ENCODE measurements at regions not wholly inside any gene's neighbourhood (a gene's known extent, or its start where the extent isn't known, plus 50 kb on each side); places are given as distances from the start of the nearest gene placed in this dataset.
"Not testable (repeated sequence)": the region's sequence is repeated elsewhere in the genome, so short reads cannot be mapped to it uniquely, and the experiment has no call there.

DNA sequence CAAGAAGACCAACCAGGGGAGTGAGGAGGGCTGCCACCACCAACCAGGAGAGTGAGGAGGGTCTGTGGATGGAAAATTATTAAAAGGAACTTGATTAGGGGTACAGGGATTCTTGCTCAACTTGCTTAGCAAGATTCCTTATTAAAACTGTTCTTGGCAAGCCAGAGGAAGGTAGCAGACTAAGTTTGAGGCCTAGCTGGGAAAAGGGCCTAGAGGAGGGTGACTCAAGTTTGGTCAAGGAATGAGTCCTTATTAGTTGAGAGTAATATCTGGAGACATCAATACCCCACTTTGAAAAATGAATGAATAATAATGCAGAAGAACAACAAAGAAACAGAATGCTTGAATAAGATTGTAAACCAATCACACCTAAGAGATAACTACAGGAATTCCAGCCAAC, 612.4 kb upstream of the ZFP42 start:
- Mint-ChIP-seq H3K4me1 (no peaks in the 10 kb centered on the region), H3K27me3 (no peaks in the 10 kb centered on the region)
- POLR2A ChIA-PET (ENCODE audit: partially characterized antibody), result no interaction called here

DNA sequence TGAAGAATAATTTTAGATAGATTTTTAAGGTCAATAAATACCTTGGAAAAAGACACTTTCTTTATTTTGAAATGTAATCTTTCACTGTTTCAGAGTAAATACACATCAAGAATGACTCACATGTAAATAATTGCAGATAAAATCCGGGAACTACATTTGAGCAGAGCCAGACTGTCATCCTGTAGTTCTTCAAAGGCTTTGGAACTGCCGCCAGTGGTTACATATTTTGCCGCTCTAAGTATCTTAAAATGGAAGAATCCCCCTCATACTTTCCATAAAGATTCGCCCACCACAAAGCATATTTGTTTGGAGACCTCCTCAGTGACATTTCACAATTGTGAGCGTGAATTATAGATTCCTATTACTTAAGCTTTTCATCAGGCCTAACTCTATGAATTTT, 607.8 kb upstream of the ZFP42 start:
- Histone ChIP-seq H3K4me3 (ENCODE audit: low read length in 2 of 2) (no peak overlapping the region), H3K4me1 (ENCODE audit: insufficient read depth, low read length) (no peaks in the 10 kb centered on the region), H3K9me3 (ENCODE audit: control insufficient read depth in 1 of 2, low read length in 2 of 2) (no peaks in the 10 kb centered on the region), H3K27ac (ENCODE audit: low read depth, low read length) (no peak overlapping the region), H3K27me3 (ENCODE audit: insufficient read depth, low read length) (no peaks in the 10 kb centered on the region), H3K36me3 (ENCODE audit: insufficient read depth, low read length) (no peaks in the 10 kb centered on the region)
- Mint-ChIP-seq H3K4me3 (no peak overlapping the region), H3K36me3 (no peaks in the 10 kb centered on the region), H3K27ac (no peak overlapping the region), H3K27me3 (no peaks in the 10 kb centered on the region), H3K9me3 (peaks cover 0 to 7% (median 3%) of the 10 kb centered on the region in 8 donors), H3K4me1 (no peaks in the 10 kb centered on the region)
- intact Hi-C loops (cut with micrococcal nuclease), result no loop called here
- POLR2A ChIA-PET (ENCODE audit: partially characterized antibody), result no interaction called here
- CTCF ChIA-PET (ENCODE audit: partially characterized antibody), result no interaction called here
- no peak for DNase-seq

More for the DNA sequence above, 612.4 kb upstream of the ZFP42 start:
- Histone ChIP-seq H3K4me1 (ENCODE audit: insufficient read depth, low read length) (no peaks in the 10 kb centered on the region), H3K27me3 (ENCODE audit: insufficient read depth, low read length) (no peaks in the 10 kb centered on the region), H3K4me3 (ENCODE audit: low read length in 2 of 2) (no peak overlapping the region), H3K36me3 (ENCODE audit: insufficient read depth, low read length) (no peaks in the 10 kb centered on the region), H3K27ac (ENCODE audit: low read depth, low read length) (no peak overlapping the region), H3K9me3 (ENCODE audit: control insufficient read depth in 1 of 2, low read length in 2 of 2) (no peaks in the 10 kb centered on the region)
- intact Hi-C loops (cut with micrococcal nuclease), result no loop called here
- DNase-seq, result no peak
- Mint-ChIP-seq H3K36me3 (no peaks in the 10 kb centered on the region), H3K27ac (no peak overlapping the region), H3K9me3 (peaks cover 0 to 10% (median 7%) of the 10 kb centered on the region in 8 donors), H3K4me3 (no peak overlapping the region)
- CTCF ChIA-PET (ENCODE audit: partially characterized antibody), result no interaction called here

DNA sequence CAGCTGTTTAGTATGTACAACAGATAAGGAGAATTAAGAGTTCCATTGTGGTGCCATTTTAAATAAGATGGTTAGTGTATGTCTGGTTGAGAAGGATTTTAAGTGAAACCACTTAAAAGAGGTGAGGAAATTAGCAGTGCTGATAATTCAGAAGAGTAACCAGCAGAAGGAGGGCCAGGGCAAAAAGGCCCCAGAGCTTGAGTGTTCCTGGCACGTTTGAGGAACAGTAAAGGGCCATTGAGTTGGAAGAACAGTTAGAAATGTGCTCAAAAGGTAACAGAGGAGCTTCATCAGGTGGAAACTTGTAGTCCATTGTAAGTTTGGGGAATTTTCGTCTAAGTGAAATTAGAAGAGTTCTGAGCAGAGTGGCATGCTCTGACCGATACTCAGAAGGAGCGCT, 606.2 kb upstream of the ZFP42 start:
- no peak overlapping the region for H3K4me3 ChIP-seq (ENCODE audit: low read length in 2 of 2)
- DNase-seq, result no peak
- H3K36me3 ChIP-seq (ENCODE audit: insufficient read depth, low read length), result no peaks in the 10 kb centered on the region
- H3K27ac Mint-ChIP-seq, result no peak overlapping the region
- H3K9me3 Mint-ChIP-seq, result peaks cover 0 to 7% (median under 1%) of the 10 kb centered on the region in 8 donors
- no peaks in the 10 kb centered on the region for H3K27me3 Mint-ChIP-seq
- intact Hi-C loops (cut with micrococcal nuclease), result no loop called here
- ChIA-PET CTCF (ENCODE audit: partially characterized antibody) (no interaction called here), POLR2A (ENCODE audit: partially characterized antibody) (no interaction called here)
- H3K4me1 Mint-ChIP-seq, result no peaks in the 10 kb centered on the region
- no peaks in the 10 kb centered on the region for H3K27me3 ChIP-seq (ENCODE audit: insufficient read depth, low read length)
- H3K9me3 ChIP-seq (ENCODE audit: control insufficient read depth in 1 of 2, low read length in 2 of 2), result no peaks in the 10 kb centered on the region
- no peak overlapping the region for H3K4me3 Mint-ChIP-seq
- H3K36me3 Mint-ChIP-seq, result no peaks in the 10 kb centered on the region
- no peak overlapping the region for H3K27ac ChIP-seq (ENCODE audit: low read depth, low read length)
- H3K4me1 ChIP-seq (ENCODE audit: insufficient read depth, low read length), result no peaks in the 10 kb centered on the region

DNA sequence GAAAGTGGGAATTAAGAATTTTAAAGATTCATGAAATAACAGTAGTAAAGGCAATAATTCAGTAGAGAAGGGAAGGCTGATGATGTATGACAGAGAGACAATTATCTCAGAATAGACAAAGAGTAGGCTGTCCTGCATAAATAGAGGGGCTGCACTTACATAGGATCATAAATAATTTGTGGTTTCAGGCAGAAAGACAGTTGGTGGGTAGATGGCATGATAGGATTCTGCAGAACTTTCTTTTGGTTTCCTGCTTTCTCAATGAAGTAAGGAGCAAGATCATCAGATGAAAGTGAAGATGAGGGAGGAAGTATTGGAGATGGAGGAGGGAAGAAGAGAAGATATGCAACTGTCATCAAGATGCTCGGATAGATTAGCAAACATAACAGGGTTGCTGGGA, 604.9 kb upstream of the ZFP42 start:
- H3K27ac Mint-ChIP-seq, result no peak overlapping the region
- no peaks in the 10 kb centered on the region for H3K27me3 ChIP-seq (ENCODE audit: insufficient read depth, low read length)
- H3K4me3 Mint-ChIP-seq, result no peak overlapping the region
- peaks cover 0 to 11% (median 0%) of the 10 kb centered on the region in 8 donors for H3K9me3 Mint-ChIP-seq
- no peak for DNase-seq
- intact Hi-C loops (cut with micrococcal nuclease), result no loop called here
- no peaks in the 10 kb centered on the region for H3K4me1 Mint-ChIP-seq
- H3K4me1 ChIP-seq (ENCODE audit: insufficient read depth, low read length), result no peaks in the 10 kb centered on the region
- CTCF ChIA-PET (ENCODE audit: partially characterized antibody), result no interaction called here
- H3K36me3 ChIP-seq (ENCODE audit: insufficient read depth, low read length), result no peaks in the 10 kb centered on the region
- no peak overlapping the region for H3K27ac ChIP-seq (ENCODE audit: low read depth, low read length)
- POLR2A ChIA-PET (ENCODE audit: partially characterized antibody), result no interaction called here
- no peak overlapping the region for H3K4me3 ChIP-seq (ENCODE audit: low read length in 2 of 2)
- no peaks in the 10 kb centered on the region for H3K27me3 Mint-ChIP-seq
- H3K36me3 Mint-ChIP-seq, result no peaks in the 10 kb centered on the region
- H3K9me3 ChIP-seq (ENCODE audit: control insufficient read depth in 1 of 2, low read length in 2 of 2), result no peaks in the 10 kb centered on the region

DNA sequence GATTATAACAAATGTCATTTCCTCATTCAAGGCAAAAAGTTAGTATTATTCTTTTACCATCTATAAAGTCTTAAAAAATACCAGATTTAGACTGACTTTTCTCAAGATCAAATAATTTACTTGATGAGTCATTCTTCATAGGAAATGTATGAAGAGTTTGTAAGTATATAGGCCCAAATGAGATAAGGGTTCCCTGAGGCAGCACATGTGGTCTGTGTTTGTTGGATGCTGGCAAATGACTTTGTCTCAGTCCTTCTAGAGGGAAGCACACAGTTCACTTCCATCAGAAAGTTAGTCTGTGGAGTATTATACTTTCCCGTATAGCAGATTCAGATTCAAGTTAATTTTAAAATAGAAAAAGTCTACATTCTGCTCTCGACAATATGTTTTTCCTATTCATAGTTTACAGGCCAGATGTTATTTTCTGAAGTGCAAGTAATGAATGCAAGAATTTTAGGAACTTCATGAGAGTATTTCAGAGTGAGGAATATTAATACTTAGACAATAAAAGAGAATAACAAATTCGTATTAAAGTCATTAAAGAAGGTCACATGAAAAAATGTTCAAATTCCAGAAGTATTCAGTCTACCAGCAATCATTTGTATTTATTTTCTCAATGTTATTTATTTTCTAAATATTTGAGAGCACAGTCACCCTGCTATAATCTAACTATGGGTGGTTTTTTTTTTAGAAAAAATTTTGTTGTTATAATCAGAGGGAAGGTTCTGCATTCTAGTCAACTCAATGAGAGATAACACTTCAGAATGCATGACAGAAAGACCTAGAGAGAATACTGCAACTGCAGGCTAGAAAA, 601.8 kb upstream of the ZFP42 start:
- Histone ChIP-seq H3K4me1 (ENCODE audit: insufficient read depth, low read length) (no peaks in the 10 kb centered on the region), H3K27ac (ENCODE audit: low read depth, low read length) (no peak overlapping the region), H3K4me3 (ENCODE audit: low read length in 2 of 2) (no peak overlapping the region), H3K36me3 (ENCODE audit: insufficient read depth, low read length) (no peaks in the 10 kb centered on the region), H3K27me3 (ENCODE audit: insufficient read depth, low read length) (no peaks in the 10 kb centered on the region), H3K9me3 (ENCODE audit: control insufficient read depth in 1 of 2, low read length in 2 of 2) (no peaks in the 10 kb centered on the region)
- H3K27me3 Mint-ChIP-seq, result no peaks in the 10 kb centered on the region
- H3K4me3 Mint-ChIP-seq, result no peak overlapping the region
- H3K27ac Mint-ChIP-seq, result no peak overlapping the region
- H3K9me3 Mint-ChIP-seq, result peaks cover 0 to 10% (median 1%) of the 10 kb centered on the region in 8 donors
- ChIA-PET POLR2A (ENCODE audit: partially characterized antibody) (no interaction called here), CTCF (ENCODE audit: partially characterized antibody) (no interaction called here)
- no peaks in the 10 kb centered on the region for H3K36me3 Mint-ChIP-seq
- intact Hi-C loops (cut with micrococcal nuclease), result no loop called here
- no peaks in the 10 kb centered on the region for H3K4me1 Mint-ChIP-seq
- no peak for DNase-seq

DNA sequence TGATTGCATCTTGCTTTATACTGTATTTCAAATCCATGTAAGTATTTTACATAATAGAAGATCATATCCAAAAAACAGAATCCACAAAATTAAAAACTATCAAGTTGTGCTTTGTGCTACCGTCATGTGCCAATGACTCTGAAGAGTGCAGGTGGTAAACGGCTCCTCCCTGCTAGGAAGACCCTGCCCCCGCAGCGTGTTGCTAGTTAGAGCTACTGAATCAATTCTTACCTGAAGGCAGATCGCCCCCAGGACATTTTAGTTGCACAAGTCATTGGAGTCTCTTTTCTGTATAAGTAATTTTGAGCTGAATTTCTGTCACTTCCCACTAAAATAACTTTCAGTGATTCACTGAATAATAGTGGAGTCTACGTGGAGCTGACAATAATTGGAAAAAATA, 599.5 kb upstream of the ZFP42 start:
- peaks cover 0 to 23% (median 6%) of the 10 kb centered on the region in 8 donors for H3K9me3 Mint-ChIP-seq
- H3K4me1 ChIP-seq (ENCODE audit: insufficient read depth, low read length), result no peaks in the 10 kb centered on the region
- no peaks in the 10 kb centered on the region for H3K36me3 ChIP-seq (ENCODE audit: insufficient read depth, low read length)
- CTCF ChIA-PET (ENCODE audit: partially characterized antibody), result no interaction called here
- H3K9me3 ChIP-seq (ENCODE audit: control insufficient read depth in 1 of 2, low read length in 2 of 2), result no peaks in the 10 kb centered on the region
- DNase-seq, result no peak
- H3K27me3 Mint-ChIP-seq, result no peaks in the 10 kb centered on the region
- H3K4me3 ChIP-seq (ENCODE audit: low read length in 2 of 2), result no peak overlapping the region
- H3K27ac ChIP-seq (ENCODE audit: low read depth, low read length), result no peak overlapping the region
- H3K27ac Mint-ChIP-seq, result no peak overlapping the region
- H3K27me3 ChIP-seq (ENCODE audit: insufficient read depth, low read length), result no peaks in the 10 kb centered on the region
- no peak overlapping the region for H3K4me3 Mint-ChIP-seq
- POLR2A ChIA-PET (ENCODE audit: partially characterized antibody), result no interaction called here
- intact Hi-C loops (cut with micrococcal nuclease), result no loop called here
- H3K4me1 Mint-ChIP-seq, result no peaks in the 10 kb centered on the region
- no peaks in the 10 kb centered on the region for H3K36me3 Mint-ChIP-seq

DNA sequence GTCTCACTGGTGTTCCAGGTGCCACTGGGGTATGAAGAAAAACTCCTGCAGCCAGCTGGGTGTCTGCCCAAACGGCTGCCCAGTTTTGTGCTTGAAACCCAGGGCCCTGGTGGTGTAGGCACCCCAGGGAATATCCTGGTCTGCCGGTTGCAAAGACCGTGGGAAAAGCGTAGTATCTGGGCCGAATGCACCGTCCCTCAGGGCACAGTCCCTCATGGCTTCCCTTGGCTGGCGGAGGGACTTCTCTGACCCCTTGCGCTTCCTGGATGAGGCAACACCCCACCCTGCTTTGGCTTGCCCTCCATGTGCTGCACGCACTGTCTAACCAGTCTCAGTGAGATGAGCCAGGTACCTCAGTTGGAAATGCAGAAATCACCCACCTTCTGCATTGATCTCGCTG, 587.1 kb upstream of the ZFP42 start:
- intact Hi-C loops (cut with micrococcal nuclease); H3K9me3 ChIP-seq (ENCODE audit: control insufficient read depth in 1 of 2, low read length in 2 of 2); CTCF ChIA-PET (ENCODE audit: partially characterized antibody); DNase-seq; H3K27ac Mint-ChIP-seq; H3K27me3 ChIP-seq (ENCODE audit: insufficient read depth, low read length); H3K4me3 ChIP-seq (ENCODE audit: low read length in 2 of 2); H3K27ac ChIP-seq (ENCODE audit: low read depth, low read length); H3K36me3 ChIP-seq (ENCODE audit: insufficient read depth, low read length); H3K4me1 Mint-ChIP-seq; H3K4me1 ChIP-seq (ENCODE audit: insufficient read depth, low read length); H3K27me3 Mint-ChIP-seq; H3K4me3 Mint-ChIP-seq; H3K36me3 Mint-ChIP-seq; POLR2A ChIA-PET (ENCODE audit: partially characterized antibody): not testable (repeated sequence)
- H3K9me3 Mint-ChIP-seq, result peaks cover 7 to 27% (median 11%) of the 10 kb centered on the region in 8 donors

All from CD4-positive, alpha-beta memory T cell (primary cell).